A673 (cell line): ENCODE measurements at regions not wholly inside any gene's neighbourhood (a gene's known extent, or its start where the extent isn't known, plus 50 kb on each side); places are given as distances from the start of the nearest gene placed in this dataset.

Experiments
- BruUV-seq: library from RNA; stranded (reverse); fragments of 400-500 nt; replicated peaks from 2 replicates; lab custom pipeline; 2021; lab: Mats Ljungman, UMichigan
- CTCF ChIA-PET: fragments of 300-600 bp; sonication (Branson Sonifier 250); formaldehyde crosslinking; loops from one replicate; lab custom pipeline; 2022; ENCODE audit warnings: antibody characterized with exemption; lab: Charles Lee
- POLR2A ChIA-PET: fragments of 300-600 bp; sonication (Branson Sonifier 250); formaldehyde crosslinking; loops from one replicate; lab custom pipeline; 2022; ENCODE audit warnings: antibody characterized with exemption; ENCODE audit not compliant: low non-redundant PET; lab: Charles Lee
- DNase-seq: peaks from one replicate; pipeline ENCODE4 v3.0.0-alpha.2; 2015; ENCODE audit warnings: low spot score
- H3K27ac ChIP-seq: fragments of 200-600 bp; sonication (generic); 2 replicates; pipeline ENCODE4 v1.5.1; 2016; ENCODE audit warnings: mixed run types, low read depth, mild to moderate bottlenecking, mixed read lengths, antibody characterized with exemption, low read length; ENCODE audit not compliant: poor library complexity, severe bottlenecking
- H3K27me3 ChIP-seq: fragments of 200-600 bp; sonication (generic); replicated peaks from 2 replicates; pipeline ENCODE4 v1.6.1; 2017; ENCODE audit warnings: mixed run types, low read depth, mild to moderate bottlenecking, mixed read lengths, antibody characterized with exemption, low read length; ENCODE audit not compliant: insufficient read depth, poor library complexity
- H3K36me3 ChIP-seq: fragments of 200-600 bp; sonication (generic); 2 replicates; pipeline ENCODE4 v1.6.1; 2016; ENCODE audit warnings: mixed run types, mild to moderate bottlenecking, mixed read lengths, antibody characterized with exemption, low read length; ENCODE audit not compliant: insufficient read depth, poor library complexity, severe bottlenecking
- H3K4me1 ChIP-seq: fragments of 200-600 bp; sonication (generic); 2 replicates; pipeline ENCODE4 v1.6.1; 2017; ENCODE audit warnings: mixed run types, mild to moderate bottlenecking, mixed read lengths, antibody characterized with exemption, low read length; ENCODE audit not compliant: insufficient read depth, poor library complexity, severe bottlenecking
- H3K4me3 ChIP-seq: fragments of 200-600 bp; sonication (generic); 2 replicates; pipeline ENCODE4 v1.5.1; 2016; ENCODE audit warnings: low read depth, mixed run types, mild to moderate bottlenecking, mixed read lengths, low read length; ENCODE audit not compliant: poor library complexity, severe bottlenecking
- H3K9me3 ChIP-seq: fragments of 200-600 bp; sonication (generic); 2 replicates; pipeline ENCODE4 v1.6.1; 2016; ENCODE audit warnings: mixed run types, low read depth, mild to moderate bottlenecking, mixed read lengths, antibody characterized with exemption, low read length; ENCODE audit not compliant: poor library complexity, severe bottlenecking
- CTCF ChIP-seq: fragments of 300-800, 200-600 bp; sonication (generic); conservative IDR thresholded peaks from 2 replicates; pipeline ENCODE4 v1.5.1; 2017; ENCODE audit warnings: low read depth, mild to moderate bottlenecking, antibody characterized with exemption, low read length, moderate library complexity, mixed read lengths
- EZH2 ChIP-seq: fragments of 200-600 bp; sonication (generic); IDR thresholded peaks from 2 replicates; pipeline ENCODE4 v1.6.1; 2017; ENCODE audit warnings: borderline replicate concordance, low read depth, mild to moderate bottlenecking, mixed read lengths, antibody characterized with exemption, low read length; ENCODE audit not compliant: poor library complexity, severe bottlenecking
- intact Hi-C: fragments of 100-400 bp; cut with micrococcal nuclease; formaldehyde crosslinking; loops from one replicate; pipeline ENCODE4 v1.10.0; 2022; ENCODE audit not compliant: unreplicated experiment

- no peaks in the 10 kb centered on the region for H3K36me3 ChIP-seq
- POLR2A ChIA-PET = no interaction called here
- H3K9me3 ChIP-seq = no peaks in the 10 kb centered on the region
- DNase-seq = no peak
- no peak overlapping the region for H3K27ac ChIP-seq
- no peak overlapping the region for H3K4me3 ChIP-seq
- intact Hi-C loops = no loop called here
- BruUV-seq = no TSS peak
- CTCF ChIA-PET = no interaction called here
- TF ChIP-seq CTCF = no peak
- TF ChIP-seq EZH2 = no peak
- H3K4me1 ChIP-seq = no peaks in the 10 kb centered on the region
- no peaks in the 10 kb centered on the region for H3K27me3 ChIP-seq
These were observed 236.5 kb downstream of the DMRTA1 start for GRCh38 chr9:22682961-22683699.

- TF ChIP-seq CTCF (no peak), EZH2 (no peak)
- BruUV-seq = no TSS peak
- Histone ChIP-seq H3K9me3 (no peaks in the 10 kb centered on the region), H3K4me1 (no peaks in the 10 kb centered on the region), H3K4me3 (no peak overlapping the region), H3K36me3 (no peaks in the 10 kb centered on the region), H3K27ac (no peak overlapping the region), H3K27me3 (no peaks in the 10 kb centered on the region)
- ChIA-PET POLR2A (no interaction called here), CTCF (no interaction called here)
- intact Hi-C loops = no loop called here
- no peak for DNase-seq
These were observed 237.1 kb downstream of the DMRTA1 start for GRCh38 chr9:22683700-22684075.

- no peak overlapping the region for H3K4me3 ChIP-seq
- BruUV-seq = no TSS peak
- no peak for DNase-seq
- CTCF ChIA-PET = no interaction called here
- no peaks in the 10 kb centered on the region for H3K36me3 ChIP-seq
- POLR2A ChIA-PET = no interaction called here
- H3K27ac ChIP-seq = no peak overlapping the region
- intact Hi-C loops = no loop called here
- H3K9me3 ChIP-seq = no peaks in the 10 kb centered on the region
- H3K4me1 ChIP-seq = no peaks in the 10 kb centered on the region
- TF ChIP-seq CTCF (no peak), EZH2 (no peak)
- H3K27me3 ChIP-seq = no peaks in the 10 kb centered on the region
These were observed 246.5 kb downstream of the DMRTA1 start for GRCh38 chr9:22693156-22693555.
